ENCODE measurements at regions not wholly inside any gene's neighbourhood (a gene's known extent, or its start where the extent isn't known, plus 50 kb on each side); places are given as distances from the start of the nearest gene placed in this dataset.

DNA sequence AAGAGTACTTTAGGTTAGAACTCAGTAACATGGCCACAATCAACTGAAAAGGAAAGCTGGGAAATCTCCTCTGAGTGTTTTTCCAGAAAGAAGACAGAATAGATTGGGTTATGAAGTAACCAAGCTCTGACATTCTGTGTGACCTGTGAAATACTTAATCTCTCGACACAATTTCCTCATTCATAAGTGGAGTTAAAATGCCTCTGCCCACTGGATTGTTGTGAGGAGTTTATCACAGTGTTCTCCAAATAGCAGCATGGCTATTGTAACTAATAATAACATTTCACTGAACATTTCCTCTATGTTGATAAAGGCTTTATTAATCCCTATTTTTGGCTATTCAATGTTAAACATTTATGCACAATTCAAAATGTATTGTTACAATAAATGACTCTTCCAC is 311.0 kb downstream of the GABRB2 start:
- no peak for DNase-seq

DNA sequence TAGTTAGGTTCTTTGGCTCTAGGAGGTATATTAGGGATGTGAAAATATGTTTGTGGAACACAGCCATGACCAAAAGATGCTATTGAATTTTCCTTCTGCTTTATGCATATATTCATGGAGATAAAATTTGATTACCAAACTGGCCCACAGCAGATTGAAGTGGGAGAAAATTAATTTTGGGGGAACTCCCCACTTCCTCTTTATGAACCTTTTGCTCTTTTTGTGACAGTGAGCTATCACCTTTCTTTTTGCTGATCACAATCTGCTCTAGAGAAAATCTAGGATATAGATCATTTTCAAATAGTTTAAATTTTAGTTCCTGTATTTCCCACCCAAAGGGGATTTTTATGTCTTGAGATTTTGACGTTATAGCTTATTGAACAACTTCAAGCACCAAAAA is 313.0 kb downstream of the GABRB2 start:
- DNase-seq: no peak

- no peak for DNase-seq
Measured at GRCh38 chr5:161230221-161230620, 316.3 kb downstream of the GABRB2 start.

- no peak for DNase-seq
Measured at GRCh38 chr5:161219816-161220215, 326.7 kb downstream of the GABRB2 start.

DNA sequence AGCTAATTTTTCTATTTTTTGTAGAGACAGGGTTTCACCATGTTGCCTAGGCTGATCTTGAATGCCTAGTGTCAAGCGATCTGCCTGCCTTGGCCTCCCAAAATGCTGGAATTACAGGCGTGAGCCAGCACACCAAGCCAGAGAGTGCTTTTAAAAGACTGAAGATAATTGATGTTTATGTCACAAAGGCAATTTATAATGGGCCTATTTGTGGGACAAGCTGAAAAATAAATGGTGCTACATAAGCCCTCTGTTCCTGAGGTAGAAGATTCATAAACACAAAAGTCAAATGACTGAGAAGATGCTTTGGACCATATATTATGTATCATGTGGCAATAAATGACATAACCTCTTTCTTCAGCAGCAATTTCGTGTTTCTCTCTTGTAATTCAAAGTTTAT is 329.6 kb downstream of the GABRB2 start:
- DNase-seq: no peak

GRCh38 chr5:161212123-161212712 is 334.3 kb downstream of the GABRB2 start:
- no peak for DNase-seq

DNA sequence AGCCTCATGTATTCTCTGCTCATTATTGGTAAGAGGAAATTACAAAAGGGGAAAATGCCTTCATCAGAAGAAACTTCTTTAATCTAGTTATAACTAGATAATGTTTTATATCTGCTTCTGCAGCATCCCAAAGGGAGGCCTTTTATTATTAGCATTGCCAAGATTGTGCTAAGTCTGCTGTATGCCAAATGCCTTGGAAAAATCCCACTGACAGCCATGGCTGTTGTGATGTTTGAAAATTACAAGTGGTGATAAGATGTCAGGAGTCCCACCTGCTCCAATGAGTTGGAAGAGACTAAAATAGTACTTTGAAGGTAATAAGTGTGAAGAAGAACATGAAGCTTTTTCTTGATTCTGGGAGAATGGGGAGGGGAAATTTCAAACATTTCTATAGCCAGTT is 345.0 kb downstream of the GABRB2 start:
- DNase-seq: no peak

DNA sequence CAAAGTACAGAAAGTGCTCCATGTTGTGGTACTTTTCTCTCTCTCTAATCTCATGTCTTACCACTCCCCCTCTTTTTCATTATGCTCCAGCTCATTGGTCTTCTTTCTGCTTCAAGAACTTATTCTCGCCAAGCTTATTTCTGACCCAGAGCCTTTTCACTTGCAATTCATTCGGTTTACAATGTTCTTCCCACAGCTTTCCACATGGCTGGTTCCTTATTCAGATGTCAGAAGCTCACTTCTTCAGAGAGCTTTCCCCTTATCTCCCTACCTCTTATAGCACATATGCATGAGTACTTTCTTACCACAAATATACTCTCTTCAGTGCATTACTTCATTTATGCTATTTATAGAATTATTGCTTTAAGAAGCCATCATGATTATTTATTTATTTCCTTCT is 338.8 kb upstream of the ATP10B start:
- DNase-seq: no peak

DNA sequence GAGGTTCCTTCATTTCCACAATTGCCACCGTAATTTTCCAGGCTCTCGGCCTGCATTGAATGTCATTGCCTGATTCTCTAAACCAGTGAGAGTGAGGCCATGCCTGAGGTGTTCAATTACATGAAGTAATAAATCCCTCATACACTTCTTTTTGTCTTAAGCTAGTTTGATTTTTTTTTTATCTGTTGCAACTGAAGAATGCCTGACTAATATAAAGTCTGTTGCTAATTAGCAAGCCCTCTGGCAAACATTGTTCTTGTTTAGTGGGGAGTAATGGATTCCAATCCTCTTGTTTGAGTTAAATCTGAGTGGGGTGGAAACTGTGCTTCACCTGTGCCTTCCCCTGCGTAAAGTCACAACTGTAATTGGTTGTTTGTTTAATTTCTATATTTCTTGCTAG is 338.1 kb upstream of the ATP10B start:
- no peak for DNase-seq

- DNase-seq: no peak
Measured at GRCh38 chr5:161189452-161189851, 337.4 kb upstream of the ATP10B start.

DNA sequence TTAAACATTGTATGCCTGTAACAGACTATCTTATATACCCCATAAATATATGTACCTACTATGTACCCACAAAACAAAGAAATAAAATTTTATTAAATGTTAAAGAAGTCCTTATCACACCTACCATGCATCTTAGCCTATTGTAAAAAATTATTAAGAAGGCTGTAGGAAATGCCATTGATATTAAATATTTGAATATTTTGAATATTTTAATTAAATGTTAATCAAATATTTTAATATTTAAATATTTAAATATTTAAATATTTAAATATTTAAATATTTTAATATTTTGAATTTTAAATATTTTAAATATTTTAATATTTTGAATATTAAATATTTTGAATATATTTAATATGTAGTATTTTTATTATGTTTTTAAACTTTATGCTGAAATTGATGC is 331.5 kb upstream of the ATP10B start:
- DNase-seq: no peak

GRCh38 chr5:161176221-161176620 is 324.2 kb upstream of the ATP10B start:
- no peak for DNase-seq

DNA sequence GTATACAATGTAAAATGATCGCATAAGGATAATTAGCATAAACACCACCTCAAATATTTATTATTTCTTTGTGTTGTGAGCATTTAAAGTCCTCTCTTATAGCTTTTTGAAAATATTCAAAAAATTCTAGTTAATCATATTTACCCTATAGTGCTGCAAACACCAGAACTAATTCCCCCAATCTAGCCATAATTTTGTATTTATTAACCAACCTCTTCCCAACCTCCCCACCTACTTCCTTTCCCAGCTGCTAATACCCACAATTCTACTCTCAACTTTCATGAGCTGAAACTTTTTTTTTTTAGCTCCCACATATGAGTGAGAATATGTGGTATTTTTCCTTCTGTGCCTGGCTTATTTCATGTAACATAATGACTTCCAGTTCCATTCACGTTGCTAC is 317.8 kb upstream of the ATP10B start:
- no peak for DNase-seq

DNA sequence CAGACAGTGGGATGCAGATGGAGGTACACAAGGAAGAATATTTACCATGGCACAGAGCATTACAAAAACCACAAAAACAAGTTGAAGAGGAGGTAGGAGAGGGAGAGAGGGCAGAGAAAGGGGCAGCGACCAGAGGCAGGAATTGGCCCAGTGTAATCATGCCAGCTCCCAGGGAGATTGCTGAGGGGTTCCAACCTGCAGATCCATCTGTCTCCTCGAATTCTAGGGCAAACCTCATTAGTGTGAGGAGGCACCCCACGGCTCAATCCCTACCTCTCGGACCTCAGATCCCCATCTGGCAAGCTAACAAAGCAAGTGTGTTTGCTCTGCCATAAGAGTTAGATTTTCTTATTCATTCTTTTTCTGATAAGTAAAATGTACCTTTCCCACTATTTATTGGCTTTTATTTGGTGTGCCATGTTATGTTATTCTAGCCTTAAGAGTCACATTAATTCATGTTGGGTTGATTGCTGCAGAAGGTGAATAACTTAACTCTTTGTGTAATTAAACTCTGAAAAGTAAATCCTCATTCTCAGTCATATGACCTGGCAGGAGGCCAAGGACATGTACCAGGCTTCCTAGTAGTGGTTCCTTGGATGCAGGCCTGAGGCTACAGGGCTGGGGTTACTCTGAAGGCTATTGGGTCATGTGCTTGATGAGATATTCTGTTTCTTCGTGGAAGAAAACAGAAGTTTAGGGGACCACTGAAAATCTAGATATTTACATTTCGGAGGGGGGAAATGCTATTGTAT is 315.2 kb upstream of the ATP10B start:
- no peak for DNase-seq

DNA sequence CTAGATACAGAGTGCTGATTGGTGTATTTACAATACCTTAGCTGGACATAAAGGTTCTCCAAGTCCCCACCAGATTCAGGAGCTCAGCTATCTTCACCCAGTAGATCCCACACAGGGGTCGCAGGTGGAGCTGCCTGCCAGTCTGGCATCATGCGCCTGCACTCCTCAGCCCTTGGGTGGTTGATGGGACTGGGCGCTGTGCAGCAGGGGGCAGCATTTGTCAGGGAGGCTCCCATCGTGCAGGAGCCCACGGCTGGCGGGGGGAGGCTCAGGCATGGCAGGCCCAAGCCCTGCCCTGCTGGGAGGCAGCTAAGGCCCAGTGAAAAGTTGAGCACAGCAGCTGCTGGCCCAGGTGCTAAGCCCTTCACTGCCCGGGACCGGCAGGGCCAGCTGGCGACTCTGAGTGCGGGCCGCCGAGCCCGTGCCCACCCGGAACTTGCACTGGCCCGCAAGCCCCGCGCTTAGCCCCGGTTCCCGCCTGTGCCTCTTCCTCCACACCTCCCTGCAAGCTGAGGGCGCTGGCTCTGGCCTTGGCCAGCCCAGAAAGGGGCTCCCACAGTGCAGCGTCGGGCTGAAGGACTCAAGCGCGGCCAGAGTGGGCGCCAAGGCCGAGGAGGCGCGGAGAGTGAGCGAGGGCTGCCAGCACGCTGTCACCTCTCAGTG is 314.1 kb upstream of the ATP10B start:
- DNase-seq: no peak

- no peak for DNase-seq
Measured at GRCh38 chr5:161157925-161158324, 305.9 kb upstream of the ATP10B start.

DNA sequence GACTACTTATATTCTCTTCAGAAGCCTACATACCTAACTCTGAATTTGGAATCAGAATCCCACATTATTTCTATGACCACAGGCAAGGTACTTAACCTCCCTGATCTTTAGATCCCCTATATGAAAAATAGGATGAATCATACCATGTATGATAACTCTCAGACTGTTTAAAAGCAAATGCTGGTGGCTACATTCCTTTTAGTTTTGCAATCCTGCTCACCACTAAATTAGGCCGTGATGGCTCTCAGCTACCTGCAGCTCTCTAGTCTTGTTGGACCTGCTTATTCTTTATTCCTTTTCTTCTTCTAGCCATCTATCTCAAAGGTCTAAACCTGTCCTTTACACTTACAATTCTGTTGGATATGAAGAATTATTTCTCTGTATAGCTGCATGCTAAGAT is 303.4 kb upstream of the ATP10B start:
- no peak for DNase-seq

GRCh38 chr5:161152415-161152940 is 300.5 kb upstream of the ATP10B start:
- no peak for DNase-seq

DNA sequence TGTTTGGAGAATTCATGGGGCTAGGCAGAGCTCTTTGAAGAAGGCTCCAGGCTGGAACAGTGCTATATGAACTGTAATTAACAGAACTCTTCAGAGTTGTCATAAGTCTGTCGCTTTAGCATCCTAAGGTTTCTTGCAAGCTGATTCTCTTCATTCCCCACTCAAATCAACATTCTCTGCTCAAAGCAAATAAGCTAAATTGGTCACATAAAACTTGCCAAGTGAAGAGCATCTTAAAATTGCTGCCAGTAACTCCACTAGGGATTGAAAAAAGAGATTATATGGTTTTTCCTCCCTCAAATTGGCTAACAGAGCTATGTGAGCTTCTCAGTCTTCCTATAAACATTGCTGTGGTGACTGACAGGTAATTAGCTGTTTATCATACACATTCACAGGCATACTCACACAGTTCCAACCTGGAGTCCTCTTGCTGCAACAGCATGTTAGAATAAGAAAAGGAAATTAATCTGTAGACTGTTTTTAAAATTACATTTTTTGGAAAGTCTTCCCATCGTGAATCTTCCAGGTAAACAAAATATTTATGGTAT is 298.5 kb upstream of the ATP10B start:
- DNase-seq: no peak

DNA sequence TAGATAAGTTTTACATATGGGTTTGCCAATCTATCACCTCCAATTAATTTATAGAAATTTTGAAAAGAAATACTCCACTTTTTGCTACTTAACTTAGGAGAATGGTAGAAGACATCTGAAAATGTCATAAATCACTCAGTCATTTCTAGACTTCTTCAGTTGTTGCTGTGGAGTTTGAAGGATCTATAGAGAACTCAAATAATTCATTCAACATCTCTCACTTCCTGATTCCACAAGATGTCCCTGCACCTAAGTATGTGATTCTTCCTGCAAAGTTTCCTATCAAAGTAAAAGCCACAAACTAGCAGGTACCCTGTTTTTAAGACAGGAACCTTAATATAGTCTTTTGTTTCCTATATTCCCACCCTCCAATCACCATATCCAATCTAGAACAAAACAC is 297.1 kb upstream of the ATP10B start:
- DNase-seq: no peak

- DNase-seq: no peak
Measured at GRCh38 chr5:161138751-161139455, 286.9 kb upstream of the ATP10B start.

DNA sequence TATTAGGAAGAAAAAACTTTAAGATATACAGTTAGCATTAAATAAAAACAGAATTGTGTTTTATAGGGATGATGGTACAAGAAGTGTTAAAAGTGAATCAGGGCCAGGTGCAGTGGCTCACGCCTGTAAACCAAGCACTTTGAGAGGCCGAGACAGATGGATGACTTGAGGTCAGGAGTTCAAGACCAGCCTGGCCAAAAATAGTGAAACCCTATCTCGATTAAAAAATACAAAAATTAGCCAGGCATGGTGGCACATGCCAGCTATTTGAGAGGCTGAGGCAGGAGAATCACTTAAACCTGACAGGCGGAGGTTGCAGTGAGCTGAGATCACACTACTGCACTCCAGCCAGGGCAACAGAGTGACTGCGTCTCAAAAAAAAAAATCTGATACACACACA is 282.9 kb upstream of the ATP10B start:
- DNase-seq: no peak

- DNase-seq: no peak
Measured at GRCh38 chr5:161134083-161134482, 282.1 kb upstream of the ATP10B start.

Measured in inflammatory macrophage treated with lipopolysaccharide for 4 hours (primary cell).